ENCODE measurements at regions not wholly inside any gene's neighbourhood (a gene's known extent, or its start where the extent isn't known, plus 50 kb on each side); places are given as distances from the start of the nearest gene placed in this dataset.

GRCh38 chr6:105484238-105485161 is 81.6 kb upstream of the PREP start:
- no peak overlapping the region for H3K4me3 ChIP-seq
- peak; percentile 71 to 92 (median 78) for TF ChIP-seq CTCF (IDR thresholded peaks at IDR 0.05)
- TF ChIP-seq POLR2A (IDR thresholded peaks at IDR 0.05), result no peak
- no peak for TF ChIP-seq EP300 (IDR thresholded peaks at IDR 0.05)
- DNase-seq (ENCODE audit: low spot score in 2 of 2), result no peak
- H3K4me1 ChIP-seq, result peaks cover 0 to 53% (median 18%) of the 10 kb centered on the region in 4 donors
- H3K27ac ChIP-seq, result peak overlapping the region in 1 of 4 donors; percentile 42
- 43 to 48% methylated on average over 12 of the region's 12 CpGs for WGBS, 2 donors
- no peaks in the 10 kb centered on the region for H3K36me3 ChIP-seq
- no peaks in the 10 kb centered on the region for H3K27me3 ChIP-seq
- H3K9me3 ChIP-seq, result no peaks in the 10 kb centered on the region

- WGBS, 2 donors, result 30 to 37% methylated on average over 4 of the region's 4 CpGs
- DNase-seq (ENCODE audit: low spot score in 2 of 2), result no peak
- Histone ChIP-seq H3K36me3 (no peaks in the 10 kb centered on the region), H3K27me3 (no peaks in the 10 kb centered on the region), H3K4me3 (no peak overlapping the region), H3K27ac (peak overlapping the region in 2 of 4 donors; percentile 42 to 52), H3K9me3 (no peaks in the 10 kb centered on the region), H3K4me1 (peaks cover 0 to 43% (median 17%) of the 10 kb centered on the region in 4 donors)
- TF ChIP-seq POLR2A (IDR thresholded peaks at IDR 0.05), result no peak
- no peak for TF ChIP-seq EP300 (IDR thresholded peaks at IDR 0.05)
- no peak for TF ChIP-seq CTCF (IDR thresholded peaks at IDR 0.05)
These were observed 80.6 kb upstream of the PREP start for GRCh38 chr6:105483492-105483891.

GRCh38 chr6:105482921-105483320 is 80.0 kb upstream of the PREP start:
- Histone ChIP-seq H3K27me3 (no peaks in the 10 kb centered on the region), H3K4me1 (peaks cover 0 to 38% (median 14%) of the 10 kb centered on the region in 4 donors), H3K36me3 (no peaks in the 10 kb centered on the region), H3K27ac (peak overlapping the region in 2 of 4 donors; percentile 42 to 52), H3K9me3 (no peaks in the 10 kb centered on the region), H3K4me3 (no peak overlapping the region)
- DNase-seq (ENCODE audit: low spot score in 2 of 2), result no peak
- TF ChIP-seq CTCF (IDR thresholded peaks at IDR 0.05), result no peak
- TF ChIP-seq EP300 (IDR thresholded peaks at IDR 0.05), result no peak
- no peak for TF ChIP-seq POLR2A (IDR thresholded peaks at IDR 0.05)
- WGBS, 2 donors, result 58 to 61% methylated on average over 3 of the region's 3 CpGs

- WGBS, 2 donors, result 11 to 15% methylated on average over 2 of the region's 2 CpGs
- TF ChIP-seq CTCF (IDR thresholded peaks at IDR 0.05), result no peak
- TF ChIP-seq EP300 (IDR thresholded peaks at IDR 0.05), result no peak
- TF ChIP-seq POLR2A (IDR thresholded peaks at IDR 0.05), result no peak
- peak overlapping the region in 2 of 4 donors; percentile 42 to 52 for H3K27ac ChIP-seq
- peak; percentile 35 to 48 for DNase-seq (ENCODE audit: low spot score in 2 of 2)
- H3K27me3 ChIP-seq, result no peaks in the 10 kb centered on the region
- peaks cover 0 to under 1% (median 0%) of the 10 kb centered on the region in 4 donors for H3K9me3 ChIP-seq
- peaks cover 0 to 35% (median 14%) of the 10 kb centered on the region in 4 donors for H3K4me1 ChIP-seq
- H3K36me3 ChIP-seq, result no peaks in the 10 kb centered on the region
- H3K4me3 ChIP-seq, result peak overlapping the region in 1 of 4 donors; percentile 8
These were observed 79.5 kb upstream of the PREP start for GRCh38 chr6:105482227-105482844.

- TF ChIP-seq POLR2A (IDR thresholded peaks at IDR 0.05) (no peak), CTCF (IDR thresholded peaks at IDR 0.05) (no peak), EP300 (IDR thresholded peaks at IDR 0.05) (no peak)
- no peak overlapping the region for H3K27ac ChIP-seq
- no peak for DNase-seq (ENCODE audit: low spot score in 2 of 2)
- peaks cover 0 to 10% (median 4%) of the 10 kb centered on the region in 4 donors for H3K9me3 ChIP-seq
- no peaks in the 10 kb centered on the region for H3K27me3 ChIP-seq
- H3K4me3 ChIP-seq, result no peak overlapping the region
- H3K4me1 ChIP-seq, result peaks cover 0 to 20% (median 1%) of the 10 kb centered on the region in 4 donors
- no peaks in the 10 kb centered on the region for H3K36me3 ChIP-seq
These were observed 74.1 kb upstream of the PREP start for GRCh38 chr6:105476978-105477377.
